MM.1S (cell line): ENCODE measurements at regions not wholly inside any gene's neighbourhood (a gene's known extent, or its start where the extent isn't known, plus 50 kb on each side); places are given as distances from the start of the nearest gene placed in this dataset.

Experiments used
- DNase-seq: peaks from one replicate; pipeline ENCODE4 v3.0.0-alpha.2; 2015
- H2AFZ ChIP-seq: fragments of 300-600 bp; sonication (generic); 2 replicates; pipeline ENCODE4 v1.6.0; 2016; ENCODE audit warnings: antibody characterized with exemption, low read length
- H3F3A ChIP-seq: fragments of 300-600 bp; sonication (generic); 2 replicates; pipeline ENCODE4 v1.6.1; 2016; ENCODE audit warnings: mild to moderate bottlenecking, antibody characterized with exemption, low read length, moderate library complexity, mixed read lengths; ENCODE audit not compliant: insufficient read depth
- H3K27ac ChIP-seq: fragments of 300-600 bp; sonication (generic); 2 replicates; pipeline ENCODE4 v1.5.1; 2016; ENCODE audit warnings: mild to moderate bottlenecking, low read length
- H3K27me3 ChIP-seq: fragments of 300-600 bp; sonication (generic); replicated peaks from 2 replicates; pipeline ENCODE4 v1.6.0; 2016; ENCODE audit warnings: low read length; ENCODE audit not compliant: insufficient read depth
- H3K36me3 ChIP-seq: fragments of 300-600 bp; sonication (generic); replicated peaks from 2 replicates; pipeline ENCODE4 v1.6.1; 2016; ENCODE audit warnings: mild to moderate bottlenecking, low read length, mixed read lengths; ENCODE audit not compliant: insufficient read depth
- H3K4me1 ChIP-seq: fragments of 300-600 bp; sonication (generic); 2 replicates; pipeline ENCODE4 v1.6.1; 2016; ENCODE audit warnings: low read length, mixed read lengths
- H3K4me2 ChIP-seq: fragments of 300-600 bp; sonication (generic); 2 replicates; pipeline ENCODE4 v1.6.0; 2016; ENCODE audit warnings: low read depth, low read length
- H3K4me3 ChIP-seq: fragments of 300-600 bp; sonication (generic); 2 replicates; pipeline ENCODE4 v1.5.1; 2016; ENCODE audit warnings: low read length, mixed read lengths
- H3K79me2 ChIP-seq: fragments of 300-600 bp; sonication (generic); 2 replicates; pipeline ENCODE4 v1.6.1; 2016; ENCODE audit warnings: mixed run types, low read length, mixed read lengths
- H3K9ac ChIP-seq: fragments of 300-600 bp; sonication (generic); 2 replicates; pipeline ENCODE4 v1.6.1; 2016; ENCODE audit warnings: low read length, mixed read lengths
- H3K9me2 ChIP-seq: fragments of 300-600 bp; sonication (generic); replicated peaks from 2 replicates; pipeline ENCODE4 v1.6.1; 2016; ENCODE audit warnings: mild to moderate bottlenecking, low read length, mixed read lengths; ENCODE audit not compliant: insufficient read depth
- H3K9me3 ChIP-seq: fragments of 300-600 bp; sonication (generic); replicated peaks from 2 replicates; pipeline ENCODE4 v1.6.1; 2016; ENCODE audit warnings: mild to moderate bottlenecking, low read length, mixed read lengths; ENCODE audit not compliant: insufficient read depth
- H4K20me1 ChIP-seq: fragments of 300-600 bp; sonication (generic); 2 replicates; pipeline ENCODE4 v1.6.1; 2016; ENCODE audit warnings: mild to moderate bottlenecking, low read length, moderate library complexity, mixed read lengths; ENCODE audit not compliant: insufficient read depth
- CTCF ChIP-seq: fragments of 300-600 bp; sonication (generic); IDR thresholded peaks from 2 replicates; pipeline ENCODE4 v1.5.1; 2016; ENCODE audit warnings: antibody characterized with exemption, low read length, mixed read lengths
- EZH2 ChIP-seq: fragments of 300-600 bp; sonication (generic); optimal IDR thresholded peaks from 2 replicates; pipeline ENCODE3; 2017; ENCODE audit warnings: low read depth, mild to moderate bottlenecking, antibody characterized with exemption, low read length, mixed read lengths
- EZH2phosphoT487 ChIP-seq: fragments of 300-600 bp; sonication (generic); IDR thresholded peaks from 2 replicates; pipeline ENCODE4 v1.6.1; 2018; ENCODE audit warnings: antibody characterized with exemption, low read length

GRCh38 chr20:48456366-48457192 lies 371.2 kb downstream of the PREX1 start:
- Histone ChIP-seq H3K4me2 (no peak overlapping the region), H3K36me3 (no peaks in the 10 kb centered on the region), H3K27ac (no peak overlapping the region), H3K4me3 (no peak overlapping the region), H3K79me2 (no peaks in the 10 kb centered on the region), H4K20me1 (no peaks in the 10 kb centered on the region), H3K9me2 (no peaks in the 10 kb centered on the region), H3K9ac (no peak overlapping the region), H2AFZ (no peak overlapping the region), H3K4me1 (no peaks in the 10 kb centered on the region), H3K9me3 (no peaks in the 10 kb centered on the region), H3K27me3 (no peaks in the 10 kb centered on the region), H3F3A (no peaks in the 10 kb centered on the region)
- no peak for DNase-seq
- TF ChIP-seq EZH2 (no peak), EZH2phosphoT487 (no peak), CTCF (no peak)

- Histone ChIP-seq H3K9ac (no peak overlapping the region), H3K27ac (no peak overlapping the region), H3F3A (no peaks in the 10 kb centered on the region), H3K4me1 (no peaks in the 10 kb centered on the region), H4K20me1 (no peaks in the 10 kb centered on the region), H3K79me2 (no peaks in the 10 kb centered on the region), H2AFZ (no peak overlapping the region), H3K9me3 (no peaks in the 10 kb centered on the region), H3K4me2 (no peak overlapping the region), H3K4me3 (no peak overlapping the region), H3K27me3 (no peaks in the 10 kb centered on the region), H3K36me3 (no peaks in the 10 kb centered on the region), H3K9me2 (no peaks in the 10 kb centered on the region)
- no peak for DNase-seq
- TF ChIP-seq EZH2 (no peak), EZH2phosphoT487 (no peak), CTCF (no peak)
Measured at GRCh38 chr20:48455651-48456365, 372.0 kb downstream of the PREX1 start.

GRCh38 chr20:48454671-48455490 lies 372.9 kb downstream of the PREX1 start:
- no peak for DNase-seq
- Histone ChIP-seq H4K20me1 (no peaks in the 10 kb centered on the region), H3K9me2 (no peaks in the 10 kb centered on the region), H3K27ac (no peak overlapping the region), H3K36me3 (no peaks in the 10 kb centered on the region), H3K4me2 (no peak overlapping the region), H3K4me1 (no peaks in the 10 kb centered on the region), H3K79me2 (no peaks in the 10 kb centered on the region), H3F3A (no peaks in the 10 kb centered on the region), H3K9me3 (no peaks in the 10 kb centered on the region), H3K9ac (no peak overlapping the region), H3K27me3 (no peaks in the 10 kb centered on the region), H2AFZ (no peak overlapping the region), H3K4me3 (no peak overlapping the region)
- TF ChIP-seq EZH2, result no peak
- no peak for TF ChIP-seq CTCF
- no peak for TF ChIP-seq EZH2phosphoT487
